OCI-LY1 (cell line): ENCODE measurements at regions not wholly inside any gene's neighbourhood (a gene's known extent, or its start where the extent isn't known, plus 50 kb on each side); places are given as distances from the start of the nearest gene placed in this dataset.

ENCODE experiments used
- H2AFZ ChIP-seq: fragments of 200-600 bp; sonication (generic), shearing (Covaris generic); 2 replicates; pipeline ENCODE4 v1.6.0; 2014; ENCODE audit warnings: antibody characterized with exemption, mild to moderate bottlenecking, low read length
- H3F3A ChIP-seq: fragments of 200-600 bp; sonication (generic), shearing (Covaris generic); 2 replicates; pipeline ENCODE4 v1.6.0; 2014; ENCODE audit warnings: mild to moderate bottlenecking, antibody characterized with exemption, low read length, moderate library complexity; ENCODE audit not compliant: insufficient read depth
- H3K27ac ChIP-seq: fragments of 200-600 bp; sonication (generic); 2 replicates; pipeline ENCODE4 v1.5.1; 2014; ENCODE audit warnings: low read length, mixed run types, mild to moderate bottlenecking, low read depth; ENCODE audit not compliant: poor library complexity, severe bottlenecking
- H3K27me3 ChIP-seq: fragments of 200-600 bp; sonication (generic); 2 replicates; pipeline ENCODE4 v1.6.0; 2014; ENCODE audit warnings: antibody characterized with exemption, mild to moderate bottlenecking, low read length, moderate library complexity; ENCODE audit not compliant: insufficient read depth
- H3K36me3 ChIP-seq: fragments of 200-600 bp; sonication (generic); 2 replicates; pipeline ENCODE4 v1.6.1; 2014; ENCODE audit warnings: mild to moderate bottlenecking, antibody characterized with exemption, low read length, moderate library complexity, mixed read lengths; ENCODE audit not compliant: insufficient read depth
- H3K4me1 ChIP-seq: fragments of 200-600 bp; sonication (generic); 2 replicates; pipeline ENCODE4 v1.5.1; 2014; ENCODE audit warnings: mild to moderate bottlenecking, low read length, moderate library complexity; ENCODE audit not compliant: insufficient read depth, severe bottlenecking
- H3K4me2 ChIP-seq: fragments of 200-600 bp; sonication (generic), shearing (Covaris generic); 2 replicates; pipeline ENCODE4 v1.6.1; 2014; ENCODE audit warnings: low read length
- H3K4me3 ChIP-seq: fragments of 200-600 bp; sonication (generic); 2 replicates; pipeline ENCODE4 v1.5.1; 2014; ENCODE audit warnings: low read length, low read depth, mild to moderate bottlenecking, mixed read lengths; ENCODE audit not compliant: poor library complexity, severe bottlenecking
- H3K79me2 ChIP-seq: fragments of 200-600 bp; shearing (Covaris generic); 2 replicates; pipeline ENCODE4 v1.6.1; 2016; ENCODE audit warnings: mixed run types, low read length, mixed read lengths; ENCODE audit not compliant: insufficient read depth
- H3K9ac ChIP-seq: fragments of 200-600 bp; sonication (generic), shearing (Covaris generic); 2 replicates; pipeline ENCODE4 v1.6.1; 2014; ENCODE audit warnings: mild to moderate bottlenecking, low read length, mixed read lengths
- H3K9me2 ChIP-seq: fragments of 200-600 bp; sonication (generic), shearing (Covaris generic); 2 replicates; pipeline ENCODE4 v1.6.1; 2014; ENCODE audit warnings: low read depth, mild to moderate bottlenecking, low read length, mixed read lengths
- H3K9me3 ChIP-seq: fragments of 200-600 bp; shearing (Covaris generic); 2 replicates; pipeline ENCODE4 v1.6.1; 2014; ENCODE audit warnings: low read length, mixed read lengths
- H4K20me1 ChIP-seq: fragments of 200-600 bp; sonication (generic), shearing (Covaris generic); 2 replicates; pipeline ENCODE4 v1.6.0; 2016; ENCODE audit warnings: mild to moderate bottlenecking, low read length; ENCODE audit not compliant: insufficient read depth
- CTCF ChIP-seq: fragments of 200-600 bp; sonication (generic), shearing (Covaris generic); IDR thresholded peaks from 2 replicates; pipeline ENCODE4 v1.5.1; 2017; ENCODE audit warnings: mild to moderate bottlenecking, antibody characterized with exemption, low read length, moderate library complexity, mixed read lengths
- EZH2 ChIP-seq: fragments of 200-600 bp; sonication (generic), shearing (Covaris generic); IDR thresholded peaks from 2 replicates; pipeline ENCODE4 v1.8.0; 2017; ENCODE audit warnings: borderline replicate concordance, mixed run types, mild to moderate bottlenecking, antibody characterized with exemption, low read length, moderate library complexity, mixed read lengths

GRCh38 chr3:72547183-72547582, 301.1 kb downstream of the SHQ1 start:
- no peaks in the 10 kb centered on the region for H3K4me1 ChIP-seq
- H4K20me1 ChIP-seq = no peaks in the 10 kb centered on the region
- no peaks in the 10 kb centered on the region for H3K9me2 ChIP-seq
- H3K27me3 ChIP-seq = no peaks in the 10 kb centered on the region
- no peak overlapping the region for H3K4me3 ChIP-seq
- no peak overlapping the region for H2AFZ ChIP-seq
- no peak for TF ChIP-seq CTCF
- TF ChIP-seq EZH2 = no peak
- H3K9me3 ChIP-seq = no peaks in the 10 kb centered on the region
- H3K79me2 ChIP-seq = no peaks in the 10 kb centered on the region
- H3K4me2 ChIP-seq = no peak overlapping the region
- no peak overlapping the region for H3K27ac ChIP-seq
- H3K36me3 ChIP-seq = no peaks in the 10 kb centered on the region
- no peak overlapping the region for H3K9ac ChIP-seq
- no peaks in the 10 kb centered on the region for H3F3A ChIP-seq

- Histone ChIP-seq H3K36me3 (no peaks in the 10 kb centered on the region), H3K9me3 (no peaks in the 10 kb centered on the region), H3F3A (no peaks in the 10 kb centered on the region), H3K4me2 (no peak overlapping the region), H3K4me3 (no peak overlapping the region), H3K27me3 (no peaks in the 10 kb centered on the region), H2AFZ (no peak overlapping the region), H3K27ac (no peak overlapping the region), H3K9me2 (no peaks in the 10 kb centered on the region), H3K79me2 (no peaks in the 10 kb centered on the region), H3K4me1 (no peaks in the 10 kb centered on the region), H4K20me1 (no peaks in the 10 kb centered on the region), H3K9ac (no peak overlapping the region)
- no peak for TF ChIP-seq CTCF
- no peak for TF ChIP-seq EZH2
Measured at GRCh38 chr3:72544239-72544638, 304.0 kb downstream of the SHQ1 start.

- Histone ChIP-seq H3K9me2 (no peaks in the 10 kb centered on the region), H3K36me3 (no peaks in the 10 kb centered on the region), H3K4me3 (no peak overlapping the region), H3K4me2 (no peak overlapping the region), H3K27ac (no peak overlapping the region), H3K27me3 (no peaks in the 10 kb centered on the region), H3K4me1 (no peaks in the 10 kb centered on the region), H3F3A (no peaks in the 10 kb centered on the region), H3K79me2 (no peaks in the 10 kb centered on the region), H2AFZ (no peak overlapping the region), H3K9me3 (no peaks in the 10 kb centered on the region), H3K9ac (no peak overlapping the region), H4K20me1 (no peaks in the 10 kb centered on the region)
- TF ChIP-seq EZH2 (no peak), CTCF (no peak)
Measured at GRCh38 chr3:72543246-72543645, 305.0 kb downstream of the SHQ1 start.
